ENCODE measurements at regions not wholly inside any gene's neighbourhood (a gene's known extent, or its start where the extent isn't known, plus 50 kb on each side); places are given as distances from the start of the nearest gene placed in this dataset.

GRCh38 chr2:121095257-121096080, 189.5 kb downstream of the TFCP2L1 start:
- no peak for DNase-seq (ENCODE audit: low read depth in 2 of 2)

- DNase-seq (ENCODE audit: low read depth in 2 of 2), result no peak
These were observed 188.4 kb downstream of the TFCP2L1 start for GRCh38 chr2:121096611-121097010.

GRCh38 chr2:121098556-121098955, 186.4 kb downstream of the TFCP2L1 start:
- DNase-seq (ENCODE audit: low read depth in 2 of 2), result no peak

GRCh38 chr2:121099329-121100290, 185.4 kb downstream of the TFCP2L1 start:
- DNase-seq (ENCODE audit: low read depth in 2 of 2), result no peak

- DNase-seq (ENCODE audit: low read depth in 2 of 2), result no peak
These were observed 183.8 kb downstream of the TFCP2L1 start for GRCh38 chr2:121101093-121101715.

GRCh38 chr2:121102941-121103340, 182.1 kb downstream of the TFCP2L1 start:
- DNase-seq (ENCODE audit: low read depth in 2 of 2), result no peak

GRCh38 chr2:121103960-121104359, 181.0 kb downstream of the TFCP2L1 start:
- DNase-seq (ENCODE audit: low read depth in 2 of 2), result no peak

GRCh38 chr2:121104721-121105141, 180.3 kb downstream of the TFCP2L1 start:
- no peak for DNase-seq (ENCODE audit: low read depth in 2 of 2)

- DNase-seq (ENCODE audit: low read depth in 2 of 2), result no peak
These were observed 174.1 kb downstream of the TFCP2L1 start for GRCh38 chr2:121110924-121111323.

- no peak for DNase-seq (ENCODE audit: low read depth in 2 of 2)
These were observed 166.1 kb downstream of the TFCP2L1 start for GRCh38 chr2:121118951-121119350.

GRCh38 chr2:121120411-121120810, 164.6 kb downstream of the TFCP2L1 start:
- no peak for DNase-seq (ENCODE audit: low read depth in 2 of 2)

GRCh38 chr2:121120991-121121390, 164.0 kb downstream of the TFCP2L1 start:
- DNase-seq (ENCODE audit: low read depth in 2 of 2), result no peak

GRCh38 chr2:121121661-121122060, 163.3 kb downstream of the TFCP2L1 start:
- no peak for DNase-seq (ENCODE audit: low read depth in 2 of 2)

- no peak for DNase-seq (ENCODE audit: low read depth in 2 of 2)
These were observed 161.7 kb downstream of the TFCP2L1 start for GRCh38 chr2:121123268-121123667.

GRCh38 chr2:121124330-121124729, 160.7 kb downstream of the TFCP2L1 start:
- no peak for DNase-seq (ENCODE audit: low read depth in 2 of 2)

- no peak for DNase-seq (ENCODE audit: low read depth in 2 of 2)
These were observed 159.7 kb downstream of the TFCP2L1 start for GRCh38 chr2:121125350-121125749.

GRCh38 chr2:121128741-121129659, 156.0 kb downstream of the TFCP2L1 start:
- no peak for DNase-seq (ENCODE audit: low read depth in 2 of 2)

- no peak for DNase-seq (ENCODE audit: low read depth in 2 of 2)
These were observed 155.3 kb downstream of the TFCP2L1 start for GRCh38 chr2:121129692-121130091.

GRCh38 chr2:121130301-121130850, 154.6 kb downstream of the TFCP2L1 start:
- no peak for DNase-seq (ENCODE audit: low read depth in 2 of 2)

- no peak for DNase-seq (ENCODE audit: low read depth in 2 of 2)
These were observed 153.6 kb downstream of the TFCP2L1 start for GRCh38 chr2:121131375-121131774.
